Upper lobe of left lung (tissue), 4 donors: ENCODE measurements at regions not wholly inside any gene's neighbourhood (a gene's known extent, or its start where the extent isn't known, plus 50 kb on each side); places are given as distances from the start of the nearest gene placed in this dataset.

Experiments used
- EP300 ChIP-seq, 4 donors: sonication (generic); formaldehyde crosslinking; IDR thresholded peaks; one replicate each; pipeline ENCODE4 v1.5.1; 2017; ENCODE audit warnings: antibody characterized with exemption in 4 of 4, control low read depth in 2 of 4
- POLR2A ChIP-seq, 4 donors: fragments of 450-650 bp; IDR thresholded peaks; one replicate each; pipeline ENCODE4 v1.5.1; 2016 to 2017; ENCODE audit warnings: antibody characterized with exemption in 4 of 4, mild to moderate bottlenecking in 2 of 4

- TF ChIP-seq POLR2A (IDR thresholded peaks at IDR 0.05) (no peak), EP300 (IDR thresholded peaks at IDR 0.05) (no peak)
Observed at GRCh38 chr12:125720961-125721360, 655.7 kb downstream of the AACS start.
